GM18873 (cell line): ENCODE measurements at regions not wholly inside any gene's neighbourhood (a gene's known extent, or its start where the extent isn't known, plus 50 kb on each side); places are given as distances from the start of the nearest gene placed in this dataset.

Source experiments
- ATAC-seq: cut with Tn5 transposase; IDR thresholded peaks from one replicate; pipeline ENCODE4 v1.9.1; 2021; ENCODE audit warnings: mild to moderate bottlenecking, moderate library complexity, moderate number of reproducible peaks; ENCODE audit not compliant: unreplicated experiment, low FRiP score

- no peak for ATAC-seq
Measured at GRCh38 chr15:47400603-47401002, 316.7 kb upstream of the SEMA6D start.

- ATAC-seq, result no peak
Measured at GRCh38 chr15:47401427-47401826, 315.9 kb upstream of the SEMA6D start.

GRCh38 chr15:47402829-47403228 lies 314.5 kb upstream of the SEMA6D start:
- ATAC-seq, result no peak

- no peak for ATAC-seq
Measured at GRCh38 chr15:47404877-47405276, 312.4 kb upstream of the SEMA6D start.

GRCh38 chr15:47405365-47406162 lies 311.7 kb upstream of the SEMA6D start:
- ATAC-seq, result no peak

- ATAC-seq, result no peak
Measured at GRCh38 chr15:47407692-47408091, 309.6 kb upstream of the SEMA6D start.

GRCh38 chr15:47409038-47409437 lies 308.3 kb upstream of the SEMA6D start:
- ATAC-seq, result no peak

- ATAC-seq, result no peak
Measured at GRCh38 chr15:47409600-47409999, 307.7 kb upstream of the SEMA6D start.

- ATAC-seq, result no peak
Measured at GRCh38 chr15:47410247-47410646, 307.1 kb upstream of the SEMA6D start.

- no peak for ATAC-seq
Measured at GRCh38 chr15:47411733-47412132, 305.6 kb upstream of the SEMA6D start.

GRCh38 chr15:47412136-47412535 lies 305.2 kb upstream of the SEMA6D start:
- ATAC-seq, result no peak

- no peak for ATAC-seq
Measured at GRCh38 chr15:47412802-47413201, 304.5 kb upstream of the SEMA6D start.

GRCh38 chr15:47414207-47414606 lies 303.1 kb upstream of the SEMA6D start:
- no peak for ATAC-seq

GRCh38 chr15:47415539-47415971 lies 301.8 kb upstream of the SEMA6D start:
- no peak for ATAC-seq

- no peak for ATAC-seq
Measured at GRCh38 chr15:47422881-47423665, 294.2 kb upstream of the SEMA6D start.

GRCh38 chr15:47427463-47427862 lies 289.8 kb upstream of the SEMA6D start:
- ATAC-seq, result no peak

GRCh38 chr15:47429376-47429775 lies 287.9 kb upstream of the SEMA6D start:
- no peak for ATAC-seq

- no peak for ATAC-seq
Measured at GRCh38 chr15:47431501-47431900, 285.8 kb upstream of the SEMA6D start.

- ATAC-seq, result no peak
Measured at GRCh38 chr15:47432826-47433225, 284.5 kb upstream of the SEMA6D start.

GRCh38 chr15:47434596-47434995 lies 282.7 kb upstream of the SEMA6D start:
- ATAC-seq, result no peak

GRCh38 chr15:47437491-47437890 lies 279.8 kb upstream of the SEMA6D start:
- no peak for ATAC-seq
